ENCODE measurements at regions not wholly inside any gene's neighbourhood (a gene's known extent, or its start where the extent isn't known, plus 50 kb on each side); places are given as distances from the start of the nearest gene placed in this dataset.
"Not testable (repeated sequence)": the region's sequence is repeated elsewhere in the genome, so short reads cannot be mapped to it uniquely, and the experiment has no call there.

- Histone ChIP-seq H3K27ac (no peak overlapping the region), H3K4me3 (no peak overlapping the region), H3K36me3 (no peaks in the 10 kb centered on the region), H3K27me3 (no peaks in the 10 kb centered on the region), H3K9me3 (no peaks in the 10 kb centered on the region), H3K4me1 (no peaks in the 10 kb centered on the region)
- intact Hi-C loops (cut with DNase I) = no loop called here
- no peak for ATAC-seq
- DNase-seq = no peak
- TF ChIP-seq CTCF (IDR thresholded peaks at IDR 0.05) (no peak), POLR2A (IDR thresholded peaks at IDR 0.05) (no peak)
- 36% methylated on average over 2 of the region's 2 CpGs for WGBS (ENCODE audit: insufficient coverage, low coverage, low lambda C conversion rate, missing lambda C conversion rate)
Observed at GRCh38 chr10:23585666-23586065, 146.8 kb downstream of the OTUD1 start.

GRCh38 chr10:23595278-23595677 is 156.4 kb downstream of the OTUD1 start:
- ATAC-seq; H3K4me3 ChIP-seq; H3K4me1 ChIP-seq; DNase-seq; H3K27me3 ChIP-seq; H3K36me3 ChIP-seq; H3K27ac ChIP-seq; H3K9me3 ChIP-seq; intact Hi-C loops (cut with DNase I): not testable (repeated sequence)
- 40% methylated on average over 1 of the region's 10 CpGs for WGBS (ENCODE audit: insufficient coverage, low coverage, low lambda C conversion rate, missing lambda C conversion rate)

GRCh38 chr10:23604613-23605012 is 165.7 kb downstream of the OTUD1 start:
- ATAC-seq (no peak), DNase-seq (no peak)
- H3K9me3 ChIP-seq = no peaks in the 10 kb centered on the region

GRCh38 chr10:23606456-23606855 is 167.6 kb downstream of the OTUD1 start:
- DNase-seq = no peak
- 61% methylated on average over 6 of the region's 7 CpGs for WGBS (ENCODE audit: insufficient coverage, low coverage, low lambda C conversion rate, missing lambda C conversion rate)
- TF ChIP-seq POLR2A (IDR thresholded peaks at IDR 0.05) = no peak
- no peak for TF ChIP-seq CTCF (IDR thresholded peaks at IDR 0.05)
- intact Hi-C loops (cut with DNase I) = no loop called here
- Histone ChIP-seq H3K27me3 (no peaks in the 10 kb centered on the region), H3K9me3 (no peaks in the 10 kb centered on the region), H3K4me1 (no peaks in the 10 kb centered on the region), H3K27ac (no peak overlapping the region), H3K4me3 (no peak overlapping the region), H3K36me3 (no peaks in the 10 kb centered on the region)
- no peak for ATAC-seq

More at GRCh38 chr10:23604613-23605012, 165.7 kb downstream of the OTUD1 start:
- no peak for TF ChIP-seq CTCF (IDR thresholded peaks at IDR 0.05)
- no peak for TF ChIP-seq POLR2A (IDR thresholded peaks at IDR 0.05)
- 30% methylated on average over 2 of the region's 2 CpGs for WGBS (ENCODE audit: insufficient coverage, low coverage, low lambda C conversion rate, missing lambda C conversion rate)
- Histone ChIP-seq H3K27ac (no peak overlapping the region), H3K4me3 (no peak overlapping the region), H3K27me3 (no peaks in the 10 kb centered on the region), H3K4me1 (no peaks in the 10 kb centered on the region), H3K36me3 (no peaks in the 10 kb centered on the region)
- intact Hi-C loops (cut with DNase I) = no loop called here

- TF ChIP-seq CTCF (IDR thresholded peaks at IDR 0.05) (no peak), POLR2A (IDR thresholded peaks at IDR 0.05) (no peak)
- Histone ChIP-seq H3K27me3 (no peaks in the 10 kb centered on the region), H3K27ac (no peak overlapping the region), H3K4me1 (no peaks in the 10 kb centered on the region), H3K4me3 (no peak overlapping the region), H3K9me3 (no peaks in the 10 kb centered on the region), H3K36me3 (no peaks in the 10 kb centered on the region)
- no peak for ATAC-seq
- intact Hi-C loops (cut with DNase I) = no loop called here
- no peak for DNase-seq
- WGBS (ENCODE audit: insufficient coverage, low coverage, low lambda C conversion rate, missing lambda C conversion rate) = 56% methylated on average over 7 of the region's 7 CpGs
Observed at GRCh38 chr10:23608926-23609325, 170.1 kb downstream of the OTUD1 start.
